NB4 (cell line): ENCODE measurements at regions not wholly inside any gene's neighbourhood (a gene's known extent, or its start where the extent isn't known, plus 50 kb on each side); places are given as distances from the start of the nearest gene placed in this dataset.

ENCODE experiments used
- DNase-seq: peaks from one replicate; pipeline ENCODE4 v3.0.0; 2010; ENCODE audit warnings: low read depth
- H3K4me3 ChIP-seq: one replicate; pipeline ENCODE4 v1.5.1; 2011; ENCODE audit warnings: mild to moderate bottlenecking, low read depth, low read length, moderate library complexity
- CTCF ChIP-seq: IDR thresholded peaks from one replicate; pipeline ENCODE4 v1.5.1; 2012; ENCODE audit warnings: low read depth, low read length
- MAX ChIP-seq: IDR thresholded peaks from 2 replicates; pipeline ENCODE4 v1.6.1; 2011; ENCODE audit warnings: low read depth, low read length
- MYC ChIP-seq: IDR thresholded peaks from 2 replicates; pipeline ENCODE4 v1.6.1; 2011; ENCODE audit warnings: low read depth, low read length
- POLR2A ChIP-seq: IDR thresholded peaks from 2 replicates; pipeline ENCODE4 v1.6.1; 2011; ENCODE audit warnings: mild to moderate bottlenecking; ENCODE audit not compliant: insufficient read length; ENCODE audit errors: extremely low read depth

GRCh38 chr3:170749765-170750477 lies 120.1 kb downstream of the RPL22L1 start:
- TF ChIP-seq POLR2A (no peak), MAX (no peak), CTCF (no peak), MYC (no peak)
- H3K4me3 ChIP-seq = no peak overlapping the region
- no peak for DNase-seq

GRCh38 chr3:170749185-170749584 lies 120.8 kb downstream of the RPL22L1 start:
- TF ChIP-seq CTCF (no peak), MYC (no peak), MAX (no peak), POLR2A (no peak)
- DNase-seq = no peak
- H3K4me3 ChIP-seq = no peak overlapping the region

GRCh38 chr3:170746175-170746942 lies 123.6 kb downstream of the RPL22L1 start:
- no peak for TF ChIP-seq POLR2A
- TF ChIP-seq CTCF = no peak
- no peak for TF ChIP-seq MYC
- no peak for TF ChIP-seq MAX
- H3K4me3 ChIP-seq = no peak overlapping the region
- DNase-seq = no peak

- no peak for DNase-seq
- H3K4me3 ChIP-seq = no peak overlapping the region
- no peak for TF ChIP-seq CTCF
- no peak for TF ChIP-seq MAX
- TF ChIP-seq POLR2A = no peak
- no peak for TF ChIP-seq MYC
These were observed 124.7 kb downstream of the RPL22L1 start for GRCh38 chr3:170745211-170745718.

GRCh38 chr3:170741756-170742529 lies 128.1 kb downstream of the RPL22L1 start:
- DNase-seq = no peak
- no peak overlapping the region for H3K4me3 ChIP-seq
- no peak for TF ChIP-seq MAX
- TF ChIP-seq POLR2A = no peak
- TF ChIP-seq MYC = no peak
- TF ChIP-seq CTCF = no peak
